Prostate gland (tissue), 2 donors: ENCODE measurements at regions not wholly inside any gene's neighbourhood (a gene's known extent, or its start where the extent isn't known, plus 50 kb on each side); places are given as distances from the start of the nearest gene placed in this dataset.

ENCODE experiments used
- CTCF ChIP-seq, 4 experiments: fragments of 200-600 bp in 2 of 4; fragments of 450-650 bp in 2 of 4; sonication (generic) in 2 of 4; IDR thresholded peaks; 1 replicate in 3 of 4; 2 replicates in 1 of 4; pipeline ENCODE4 v1.5.1; 2016 to 2019; ENCODE audit warnings: antibody characterized with exemption in 4 of 4, mild to moderate bottlenecking in 2 of 4, moderate library complexity in 2 of 4
- POLR2A ChIP-seq: fragments of 450-650 bp; IDR thresholded peaks from one replicate; pipeline ENCODE4 v1.6.1; 2016; ENCODE audit warnings: antibody characterized with exemption, mild to moderate bottlenecking
- POLR2AphosphoS5 ChIP-seq: sonication (generic); formaldehyde crosslinking; IDR thresholded peaks from one replicate; pipeline ENCODE4 v1.6.1; 2017; ENCODE audit warnings: antibody characterized with exemption

GRCh38 chr1:30354410-30354809 is 369.0 kb downstream of the MATN1 start:
- TF ChIP-seq CTCF (IDR thresholded peaks at IDR 0.05) (no peak), POLR2A (no peak), POLR2AphosphoS5 (no peak)
